GM18909 (cell line): ENCODE measurements at regions not wholly inside any gene's neighbourhood (a gene's known extent, or its start where the extent isn't known, plus 50 kb on each side); places are given as distances from the start of the nearest gene placed in this dataset.

ENCODE experiments used
- ATAC-seq: cut with Tn5 transposase; IDR thresholded peaks from one replicate; pipeline ENCODE4 v1.9.1; 2021; ENCODE audit warnings: mild to moderate bottlenecking; ENCODE audit not compliant: unreplicated experiment, poor library complexity

GRCh38 chr3:117874028-117874690 lies 1160.5 kb downstream of the IGSF11 start:
- ATAC-seq, result no peak

- ATAC-seq, result no peak
Measured at GRCh38 chr3:117874904-117875874, 1159.5 kb downstream of the IGSF11 start.

- no peak for ATAC-seq
Measured at GRCh38 chr3:117875887-117876286, 1158.8 kb downstream of the IGSF11 start.

GRCh38 chr3:117880638-117881037 lies 1154.0 kb downstream of the IGSF11 start:
- ATAC-seq, result no peak

GRCh38 chr3:117881210-117881609 lies 1153.4 kb downstream of the IGSF11 start:
- no peak for ATAC-seq

GRCh38 chr3:117885011-117885441 lies 1149.6 kb downstream of the IGSF11 start:
- ATAC-seq, result peak; percentile 56

GRCh38 chr3:117886147-117886546 lies 1148.5 kb downstream of the IGSF11 start:
- no peak for ATAC-seq

- no peak for ATAC-seq
Measured at GRCh38 chr3:117887031-117887430, 1147.6 kb downstream of the IGSF11 start.

- peak; percentile 39 for ATAC-seq
Measured at GRCh38 chr3:117887901-117888300, 1146.7 kb downstream of the IGSF11 start.

GRCh38 chr3:117892431-117892841 lies 1142.2 kb downstream of the IGSF11 start:
- ATAC-seq, result no peak

GRCh38 chr3:117893001-117893400 lies 1141.6 kb downstream of the IGSF11 start:
- ATAC-seq, result no peak

GRCh38 chr3:117893638-117894037 lies 1141.0 kb downstream of the IGSF11 start:
- ATAC-seq, result no peak

GRCh38 chr3:117898722-117899522 lies 1135.7 kb downstream of the IGSF11 start:
- peak; percentile 63 for ATAC-seq

- ATAC-seq, result no peak
Measured at GRCh38 chr3:117903226-117903625, 1131.4 kb downstream of the IGSF11 start.

- no peak for ATAC-seq
Measured at GRCh38 chr3:117910820-117911521, 1123.7 kb downstream of the IGSF11 start.

- no peak for ATAC-seq
Measured at GRCh38 chr3:117912352-117912751, 1122.3 kb downstream of the IGSF11 start.

- no peak for ATAC-seq
Measured at GRCh38 chr3:117914540-117915100, 1120.0 kb downstream of the IGSF11 start.

- ATAC-seq, result no peak
Measured at GRCh38 chr3:117916839-117917238, 1117.8 kb downstream of the IGSF11 start.

- no peak for ATAC-seq
Measured at GRCh38 chr3:117919621-117920020, 1115.0 kb downstream of the IGSF11 start.
